K562 (cell line): ENCODE measurements at regions not wholly inside any gene's neighbourhood (a gene's known extent, or its start where the extent isn't known, plus 50 kb on each side); places are given as distances from the start of the nearest gene placed in this dataset.

Experiments used
- ATAC-seq: fragments of 200-7000 bp; cut with Tn5 transposase; 3 replicates; pipeline ENCODE4 v1.9.1; 2020; ENCODE audit warnings: moderate library complexity
- BruUV-seq: library from RNA; stranded (reverse); fragments of 400-500 nt; replicated peaks from 2 replicates; lab custom pipeline; 2021; lab: Mats Ljungman, UMichigan
- CTCF ChIA-PET: fragments of 300-600 bp; formaldehyde crosslinking; extraction: SDS; loops from one replicate; lab custom pipeline; 2021; ENCODE audit warnings: low intra/inter-chr PET ratio; lab: Yijun Ruan, JAX
- POLR2A ChIA-PET: fragments of 300-600, 350-650 bp; sonication (Branson Sonifier 250); formaldehyde crosslinking; extraction: SDS; loops from one replicate; lab custom pipeline; 2021; ENCODE audit warnings: antibody characterized with exemption, inconsistent platforms; lab: Yijun Ruan, JAX
- DNase-seq, 4 experiments: peaks; one replicate each; pipeline versions ENCODE4 v3.0.0 to v3.0.0-alpha.2; 2011 to 2018; ENCODE audit warnings: low spot score in 3 of 4, mixed read lengths in 3 of 4; ENCODE audit errors: extremely low read depth in 1 of 4
- FAIRE-seq: peaks from 2 replicates; lab custom pipeline; 2011; peaks lifted over from hg19 to GRCh38; lab: Jason Lieb, UNC
- H2AFZ ChIP-seq: 2 replicates; pipeline ENCODE4 v1.6.0; 2011; ENCODE audit warnings: low read depth, low read length, control low read depth, inconsistent platforms
- H3K27ac ChIP-seq: fragments of 200-600 bp; 3 replicates; pipeline ENCODE4 v1.8.0; 2011; ENCODE audit warnings: low read depth, mild to moderate bottlenecking, control low read depth, inconsistent platforms, low read length, moderate library complexity, mixed read lengths; ENCODE audit errors: extremely low read depth
- H3K27me3 ChIP-seq, 2 experiments: fragments of 300-600 bp in 1 of 2; 2 replicates in 1 of 2; 3 replicates in 1 of 2; pipeline versions ENCODE4 v1.6.0 to v1.8.0; 2011; ENCODE audit warnings: inconsistent platforms in 2 of 2, low read length in 2 of 2, mild to moderate bottlenecking in 1 of 2, mixed read lengths in 1 of 2, moderate library complexity in 1 of 2; ENCODE audit not compliant: control insufficient read depth in 2 of 2, insufficient read depth in 2 of 2
- H3K36me3 ChIP-seq: fragments of 300-600 bp; 3 replicates; pipeline ENCODE4 v1.8.0; 2011; ENCODE audit warnings: mild to moderate bottlenecking, low read length, inconsistent platforms; ENCODE audit not compliant: control insufficient read depth, insufficient read depth
- H3K4me1 ChIP-seq, 2 experiments: fragments of 200-600 bp in 1 of 2; replicated peaks in 1 of 2; 2 replicates in 1 of 2; 3 replicates in 1 of 2; pipeline versions ENCODE4 v1.5.1 to v1.8.0; 2011; ENCODE audit warnings: inconsistent platforms in 2 of 2, low read length in 2 of 2, mild to moderate bottlenecking in 1 of 2, mixed read lengths in 1 of 2, moderate library complexity in 1 of 2; ENCODE audit not compliant: control insufficient read depth in 2 of 2, insufficient read depth in 2 of 2
- H3K4me2 ChIP-seq: 2 replicates; pipeline ENCODE4 v1.6.1; 2011; ENCODE audit warnings: low read length, control low read depth, inconsistent platforms, mixed read lengths; ENCODE audit not compliant: insufficient read depth
- H3K4me3 ChIP-seq: fragments of 200-600 bp; sonication (generic), shearing (Covaris generic); 2 replicates; pipeline ENCODE4 v1.5.1; 2016; ENCODE audit warnings: control low read depth, inconsistent platforms
- H3K79me2 ChIP-seq: fragments of 200-600 bp; 3 replicates; pipeline ENCODE4 v1.8.0; 2011; ENCODE audit warnings: low read length, inconsistent platforms; ENCODE audit not compliant: control insufficient read depth, insufficient read depth
- H3K9ac ChIP-seq, 2 experiments: 2 replicates each; pipeline versions ENCODE4 v1.6.0 to v1.6.1; 2011; ENCODE audit warnings: low read depth in 2 of 2, low read length in 2 of 2, control low read depth in 1 of 2, inconsistent platforms in 1 of 2, mild to moderate bottlenecking in 1 of 2, mixed read lengths in 1 of 2; ENCODE audit not compliant: insufficient read depth in 1 of 2
- H3K9me1 ChIP-seq: one replicate; pipeline ENCODE4 v1.6.0; 2011; ENCODE audit warnings: inconsistent platforms, mild to moderate bottlenecking, low read length, moderate library complexity; ENCODE audit not compliant: control insufficient read depth, insufficient read depth
- H3K9me3 ChIP-seq: replicated peaks from 2 replicates; pipeline ENCODE4 v1.5.1; 2011; ENCODE audit warnings: low read depth, low read length, inconsistent platforms; ENCODE audit not compliant: control insufficient read depth, insufficient read depth
- H4K20me1 ChIP-seq: replicated peaks from 2 replicates; pipeline ENCODE4 v1.6.1; 2011; ENCODE audit warnings: low read length, inconsistent platforms, mixed read lengths; ENCODE audit not compliant: control insufficient read depth, insufficient read depth
- KAT8 ChIP-seq: fragments of 450-650 bp; IDR thresholded peaks from 2 replicates; pipeline ENCODE4 v1.6.1; 2016; ENCODE audit warnings: low read depth, mild to moderate bottlenecking
- KDM4B ChIP-seq, 2 experiments: fragments of 450-650 bp in 1 of 2; sonication (generic) in 1 of 2; IDR thresholded peaks; 2 replicates each; pipeline ENCODE4 v1.6.1; 2016 to 2017; ENCODE audit warnings: borderline replicate concordance in 2 of 2, antibody characterized with exemption in 1 of 2, low read depth in 1 of 2, mild to moderate bottlenecking in 1 of 2
- L3MBTL2 ChIP-seq: fragments of 450-650 bp; IDR thresholded peaks from 2 replicates; pipeline ENCODE4 v1.6.1; 2016; ENCODE audit warnings: mild to moderate bottlenecking, moderate library complexity
- MAZ ChIP-seq, 2 experiments: fragments of 450-650 bp in 1 of 2; sonication (generic) in 1 of 2; formaldehyde crosslinking; IDR thresholded peaks in 1 of 2; conservative IDR thresholded peaks in 1 of 2; 2 replicates each; pipeline versions ENCODE4 v1.4.0 to v1.5.0; 2020; ENCODE audit warnings: mild to moderate bottlenecking in 1 of 2, missing genetic modification reagents in 1 of 2
- RNF219 ChIP-seq: fragments of 250-450 bp; sonication (Bioruptor Pico); IDR thresholded peaks from 2 replicates; pipeline ENCODE4 v1.5.0; 2022; ENCODE audit warnings: mild to moderate bottlenecking
- SIX5 ChIP-seq, 2 experiments: IDR thresholded peaks; 2 replicates each; pipeline ENCODE4 v1.6.1; 2011; ENCODE audit warnings: low read length in 2 of 2, borderline replicate concordance in 1 of 2, low read depth in 1 of 2, mild to moderate bottlenecking in 1 of 2, moderate library complexity in 1 of 2; ENCODE audit not compliant: insufficient read depth in 1 of 2
- ZNF133 ChIP-seq: fragments of 250-450 bp; sonication (Bioruptor Pico); IDR thresholded peaks from 2 replicates; pipeline ENCODE4 v1.4.0; 2020; ENCODE audit warnings: mild to moderate bottlenecking
- ZNF41 ChIP-seq: fragments of 250-450 bp; sonication (Bioruptor Pico); conservative IDR thresholded peaks from 2 replicates; pipeline ENCODE4 v1.4.0; 2020; ENCODE audit warnings: mild to moderate bottlenecking
- ZNF644 ChIP-seq: fragments of 200-800 bp; sonication (Bioruptor generic); IDR thresholded peaks from 2 replicates; pipeline ENCODE4 v1.6.1; 2016; ENCODE audit warnings: low read depth, missing genetic modification characterization, missing compliant biosample characterization
- WGBS: fragments of 100-300 bp; shearing (Covaris generic); methylation state at CpG from one replicate; pipeline ENCODE4 v1.1.6; 2016; ENCODE audit warnings: low coverage, mixed read lengths; ENCODE audit not compliant: insufficient coverage; ENCODE audit errors: missing lambda C conversion rate; 5-methylcytosine and 5-hydroxymethylcytosine counted together
- in situ Hi-C: fragments of 300-500 bp; cut with MboI; formaldehyde crosslinking; loops from 4 replicates; pipeline ENCODE4 v1.15.0; 2018; ENCODE audit warnings: inconsistent platforms, mixed read lengths
- intact Hi-C: fragments of 100-400 bp; cut with micrococcal nuclease; formaldehyde crosslinking; loops from 2 replicates; pipeline ENCODE4 v1.14.2; 2022

GRCh38 chrX:49753691-49754090, 57.9 kb upstream of the PAGE1 start:
- peaks cover 0 to 8% of the 10 kb centered on the region in 2 experiments; a peak in 1 of 5 replicates for H3K27me3 ChIP-seq
- in situ Hi-C loops = no loop called here
- BruUV-seq = no TSS peak
- H3K9me1 ChIP-seq = no peaks in the 10 kb centered on the region
- FAIRE-seq (no peak), ATAC-seq (no peak), DNase-seq (no peak)
- ChIA-PET CTCF (no interaction called here), POLR2A (no interaction called here)
- no peaks in the 10 kb centered on the region for H3K36me3 ChIP-seq
- H3K4me1 ChIP-seq = no peaks in the 10 kb centered on the region
- H3K27ac ChIP-seq = no peak overlapping the region
- H3K4me2 ChIP-seq = no peak overlapping the region
- no peak overlapping the region for H3K4me3 ChIP-seq
- no peaks in the 10 kb centered on the region for H4K20me1 ChIP-seq
- no peaks in the 10 kb centered on the region for H3K9me3 ChIP-seq
- WGBS = 3% methylated on average over 5 of the region's 5 CpGs
- H2AFZ ChIP-seq = no peak overlapping the region
- H3K9ac ChIP-seq = no peak overlapping the region
- no peak for TF ChIP-seq MAZ (CRISPR knock-in tag; conservative IDR thresholded peaks at IDR 0.05 in 1 of 2, IDR thresholded peaks at IDR 0.05 in 1 of 2)
- TF ChIP-seq ZNF133 (CRISPR knock-in tag) = no peak
- H3K79me2 ChIP-seq = no peaks in the 10 kb centered on the region
- intact Hi-C loops = loop anchor here (1.0 to 2.0 kb wide), 2 partner anchors 126 to 461 kb away; no protein-coding TSS in a partner anchor

- no peak for FAIRE-seq
- in situ Hi-C loops = loop anchor here (25.0 kb wide), 1 partner anchor 411 kb away; the partner anchor contains the start of gene GAGE13
- CTCF ChIA-PET = no interaction called here
These were observed 52.6 kb upstream of the PAGE1 start for GRCh38 chrX:49748211-49748956.

More at GRCh38 chrX:49748211-49748956, 52.6 kb upstream of the PAGE1 start:
- H2AFZ ChIP-seq = no peak overlapping the region
- no peak for ATAC-seq
- no peak for DNase-seq
- 0% methylated on average over 2 of the region's 2 CpGs for WGBS
- no peak overlapping the region for H3K4me2 ChIP-seq
- BruUV-seq = no TSS peak
- no peaks in the 10 kb centered on the region for H3K79me2 ChIP-seq
- H3K27me3 ChIP-seq = peaks cover 0 to 4% of the 10 kb centered on the region in 2 experiments; a peak in 1 of 5 replicates
- H3K9me3 ChIP-seq = no peaks in the 10 kb centered on the region
- no peak overlapping the region for H3K27ac ChIP-seq
- POLR2A ChIA-PET = no interaction called here
- intact Hi-C loops = no loop called here
- TF ChIP-seq KAT8 (no peak), KDM4B (IDR thresholded peaks at IDR 0.05; ENCODE audit: borderline replicate concordance in 2 of 2, low read depth in 1 of 2) (no peak), RNF219 (CRISPR knock-in tag) (no peak), L3MBTL2 (no peak), ZNF41 (CRISPR knock-in tag) (no peak), ZNF644 (tag) (no peak), SIX5 (IDR thresholded peaks at IDR 0.05; ENCODE audit: borderline replicate concordance in 1 of 2, insufficient read depth in 1 of 2, low read depth in 1 of 2, low read length in 2 of 2) (no peak)
- H3K4me3 ChIP-seq = no peak overlapping the region
- no peaks in the 10 kb centered on the region for H3K4me1 ChIP-seq
- H3K36me3 ChIP-seq = no peaks in the 10 kb centered on the region
- no peaks in the 10 kb centered on the region for H3K9me1 ChIP-seq
- H3K9ac ChIP-seq = no peak overlapping the region
- no peaks in the 10 kb centered on the region for H4K20me1 ChIP-seq
